B cell (primary cell): ENCODE measurements at regions not wholly inside any gene's neighbourhood (a gene's known extent, or its start where the extent isn't known, plus 50 kb on each side); places are given as distances from the start of the nearest gene placed in this dataset.

ENCODE experiments used
- ATAC-seq: fragments of 200-7000 bp; cut with Tn5 transposase; one replicate; pipeline ENCODE4 v1.10.0; 2021; ENCODE audit warnings: low read depth, mild to moderate bottlenecking, moderate number of reproducible peaks, moderate library complexity
- CTCF ChIA-PET: fragments of 350-600 bp; sonication (Branson Sonifier 250); formaldehyde crosslinking; loops from one replicate; lab custom pipeline; 2021; ENCODE audit warnings: antibody characterized with exemption, inconsistent platforms; lab: Charles Lee
- POLR2A ChIA-PET: fragments of 350-600 bp; sonication (Branson Sonifier 250); formaldehyde crosslinking; loops from one replicate; lab custom pipeline; 2021; ENCODE audit warnings: antibody characterized with exemption; lab: Charles Lee
- DNase-seq: peaks from one replicate; pipeline ENCODE4 v3.0.0; 2013
- H2AFZ ChIP-seq: 2 replicates; pipeline ENCODE4 v1.6.1; 2012; ENCODE audit warnings: mild to moderate bottlenecking, low read depth, low read length; ENCODE audit not compliant: insufficient read depth, poor library complexity, severe bottlenecking
- H3K27ac ChIP-seq, 2 donors: 1 replicate in 1 of 2; 2 replicates in 1 of 2; pipeline ENCODE4 v1.5.1; 2012 to 2013; ENCODE audit warnings: low read length in 2 of 2, mild to moderate bottlenecking in 2 of 2, moderate library complexity in 1 of 2
- H3K27me3 ChIP-seq, 4 experiments: fragments of 200-600 bp in 1 of 4; sonication (generic) in 1 of 4; replicated peaks in 1 of 4; 1 replicate in 2 of 4; 2 replicates in 2 of 4; pipeline versions ENCODE4 v1.6.1 to v1.7.0; 2013 to 2016; ENCODE audit warnings: low read length in 3 of 4, mild to moderate bottlenecking in 2 of 4, mixed read lengths in 1 of 4, moderate library complexity in 1 of 4; ENCODE audit not compliant: insufficient read depth in 4 of 4, control insufficient read depth in 3 of 4; ENCODE audit errors: control extremely low read depth in 1 of 4
- H3K36me3 ChIP-seq, 2 experiments: replicated peaks in 1 of 2; 1 replicate in 1 of 2; 2 replicates in 1 of 2; pipeline versions ENCODE4 v1.6.1 to v1.7.1; 2013; ENCODE audit warnings: low read length in 1 of 2; ENCODE audit not compliant: insufficient read depth in 2 of 2, control insufficient read depth in 1 of 2; ENCODE audit errors: control extremely low read depth in 1 of 2, extremely low read depth in 1 of 2
- H3K4me1 ChIP-seq, 2 donors: fragments of 200-600 bp in 1 of 2; sonication (generic) in 1 of 2; 1 replicate in 1 of 2; 2 replicates in 1 of 2; pipeline versions ENCODE4 v1.5.1 to v1.6.1; 2013 to 2017; ENCODE audit warnings: low read length in 2 of 2; ENCODE audit not compliant: control insufficient read depth in 2 of 2, insufficient read depth in 2 of 2
- H3K4me2 ChIP-seq: replicated peaks from 2 replicates; pipeline ENCODE3; 2012; ENCODE audit warnings: mild to moderate bottlenecking, low read depth, low read length; ENCODE audit not compliant: poor library complexity, severe bottlenecking
- H3K4me3 ChIP-seq, 5 experiments: fragments of 200-600 bp in 1 of 5; sonication (generic) in 1 of 5; 1 replicate in 3 of 5; 2 replicates in 2 of 5; pipeline versions ENCODE4 v1.5.1 to v1.7.0; 2011 to 2016; ENCODE audit warnings: low read length in 4 of 5, mild to moderate bottlenecking in 4 of 5, low read depth in 2 of 5, control low read depth in 1 of 5, moderate library complexity in 1 of 5; ENCODE audit not compliant: insufficient read depth in 1 of 5; ENCODE audit errors: control extremely low read depth in 1 of 5, extremely low read depth in 1 of 5
- H3K79me2 ChIP-seq: fragments of 200-600 bp; sonication (generic); one replicate; pipeline ENCODE4 v1.6.0; 2016; ENCODE audit warnings: low read length; ENCODE audit not compliant: control insufficient read depth, insufficient read depth
- H3K9ac ChIP-seq: fragments of 200-600 bp; sonication (generic); 2 replicates; pipeline ENCODE4 v1.6.1; 2017; ENCODE audit warnings: mild to moderate bottlenecking, low read length, moderate library complexity
- H3K9me3 ChIP-seq, 3 donors: one replicate each; pipeline versions ENCODE4 v1.6.1 to v1.7.1; 2013; ENCODE audit warnings: low read length in 2 of 3; ENCODE audit not compliant: control insufficient read depth in 2 of 3, insufficient read depth in 1 of 3; ENCODE audit errors: control extremely low read depth in 1 of 3
- H4K20me1 ChIP-seq: 2 replicates; pipeline ENCODE4 v1.6.0; 2012; ENCODE audit warnings: mild to moderate bottlenecking, low read length; ENCODE audit not compliant: insufficient read depth, control insufficient read depth, poor library complexity, severe bottlenecking
- H3K27ac Mint-ChIP-seq: one replicate; pipeline ENCODE4 v1.8.0; 2021; ENCODE audit warnings: mixed read lengths
- H3K27me3 Mint-ChIP-seq: one replicate; pipeline ENCODE4 v1.8.0; 2021; ENCODE audit warnings: mixed read lengths
- H3K4me1 Mint-ChIP-seq: one replicate; pipeline ENCODE4 v1.8.0; 2021; ENCODE audit warnings: mixed read lengths
- H3K4me3 Mint-ChIP-seq: one replicate; pipeline ENCODE4 v1.8.0; 2021; ENCODE audit warnings: mixed read lengths
- H3K9me3 Mint-ChIP-seq: one replicate; pipeline ENCODE4 v1.8.0; 2022; ENCODE audit warnings: mixed read lengths; ENCODE audit not compliant: insufficient read depth
- EZH2 ChIP-seq: IDR thresholded peaks from 2 replicates; pipeline ENCODE4 v1.6.1; 2012; ENCODE audit warnings: borderline replicate concordance, low read depth, mild to moderate bottlenecking, moderate library complexity, low read length; ENCODE audit not compliant: insufficient read depth, poor library complexity, severe bottlenecking
- WGBS: methylation state at CpG from one replicate; pipeline ENCODE4 v1.1.5; 2013; ENCODE audit warnings: missing lambda C conversion rate; ENCODE audit not compliant: insufficient coverage; 5-methylcytosine and 5-hydroxymethylcytosine counted together
- intact Hi-C: fragments of 100-400 bp; cut with micrococcal nuclease; formaldehyde crosslinking; loops from one replicate; pipeline ENCODE4 v1.10.0; 2022
- TF ChIP-seq, protein P1 (sequence below): fragments of 200-600 bp; IDR thresholded peaks from one replicate; pipeline ENCODE4 v1.8.0; 2022; ENCODE audit warnings: antibody characterized with exemption, mild to moderate bottlenecking

DNA sequence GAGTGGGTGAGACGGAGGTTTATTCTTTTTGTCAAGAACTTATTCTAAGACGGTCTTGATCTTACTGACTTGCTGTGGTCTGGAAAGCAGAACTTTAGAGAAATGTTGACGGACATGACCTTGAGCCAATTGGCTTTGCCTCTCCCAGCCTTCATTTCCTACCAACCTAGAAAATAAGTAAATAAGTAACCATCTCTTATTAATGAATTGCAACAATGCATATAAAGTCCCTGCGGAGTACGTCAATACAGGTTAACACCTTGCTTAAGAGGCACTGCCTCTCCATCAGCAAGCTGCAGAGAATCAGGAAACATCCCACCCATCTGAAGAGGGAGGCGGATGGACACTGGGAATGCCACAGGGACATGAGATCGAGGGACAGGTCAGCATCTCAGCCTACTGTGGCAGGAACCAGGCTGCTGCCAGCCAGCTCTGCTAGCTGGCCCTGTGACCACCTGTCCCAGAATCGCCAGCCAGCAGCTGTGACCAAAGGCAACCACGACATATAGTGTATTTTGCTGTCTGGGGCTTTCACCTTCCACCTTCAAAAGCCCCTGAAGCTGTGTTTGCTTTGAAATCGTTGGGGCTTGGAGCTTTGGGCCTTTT is 208.3 kb downstream of the BCL11B start:
- Histone ChIP-seq H4K20me1 (no peaks in the 10 kb centered on the region), H3K27me3 (no peaks in the 10 kb centered on the region), H3K27ac (no peak overlapping the region), H3K4me3 (no peak overlapping the region), H3K9me3 (peaks cover 0 to 39% (median 0%) of the 10 kb centered on the region in 3 donors), H3K36me3 (no peaks in the 10 kb centered on the region), H3K9ac (no peak overlapping the region), H2AFZ (no peak overlapping the region), H3K4me2 (no peak overlapping the region), H3K79me2 (no peaks in the 10 kb centered on the region), H3K4me1 (no peaks in the 10 kb centered on the region)
- Mint-ChIP-seq H3K27me3 (no peaks in the 10 kb centered on the region), H3K4me3 (no peak overlapping the region), H3K27ac (no peak overlapping the region), H3K9me3 (peaks cover 5% of the 10 kb centered on the region), H3K4me1 (no peaks in the 10 kb centered on the region)
- no peak for TF ChIP-seq EZH2
- TF ChIP-seq, protein P1, sequence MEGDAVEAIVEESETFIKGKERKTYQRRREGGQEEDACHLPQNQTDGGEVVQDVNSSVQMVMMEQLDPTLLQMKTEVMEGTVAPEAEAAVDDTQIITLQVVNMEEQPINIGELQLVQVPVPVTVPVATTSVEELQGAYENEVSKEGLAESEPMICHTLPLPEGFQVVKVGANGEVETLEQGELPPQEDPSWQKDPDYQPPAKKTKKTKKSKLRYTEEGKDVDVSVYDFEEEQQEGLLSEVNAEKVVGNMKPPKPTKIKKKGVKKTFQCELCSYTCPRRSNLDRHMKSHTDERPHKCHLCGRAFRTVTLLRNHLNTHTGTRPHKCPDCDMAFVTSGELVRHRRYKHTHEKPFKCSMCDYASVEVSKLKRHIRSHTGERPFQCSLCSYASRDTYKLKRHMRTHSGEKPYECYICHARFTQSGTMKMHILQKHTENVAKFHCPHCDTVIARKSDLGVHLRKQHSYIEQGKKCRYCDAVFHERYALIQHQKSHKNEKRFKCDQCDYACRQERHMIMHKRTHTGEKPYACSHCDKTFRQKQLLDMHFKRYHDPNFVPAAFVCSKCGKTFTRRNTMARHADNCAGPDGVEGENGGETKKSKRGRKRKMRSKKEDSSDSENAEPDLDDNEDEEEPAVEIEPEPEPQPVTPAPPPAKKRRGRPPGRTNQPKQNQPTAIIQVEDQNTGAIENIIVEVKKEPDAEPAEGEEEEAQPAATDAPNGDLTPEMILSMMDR, result no peak
- no peak for ATAC-seq
- ChIA-PET CTCF (no interaction called here), POLR2A (no interaction called here)
- 87% methylated on average over 5 of the region's 10 CpGs for WGBS
- DNase-seq, result no peak
- intact Hi-C loops, result no loop called here

DNA sequence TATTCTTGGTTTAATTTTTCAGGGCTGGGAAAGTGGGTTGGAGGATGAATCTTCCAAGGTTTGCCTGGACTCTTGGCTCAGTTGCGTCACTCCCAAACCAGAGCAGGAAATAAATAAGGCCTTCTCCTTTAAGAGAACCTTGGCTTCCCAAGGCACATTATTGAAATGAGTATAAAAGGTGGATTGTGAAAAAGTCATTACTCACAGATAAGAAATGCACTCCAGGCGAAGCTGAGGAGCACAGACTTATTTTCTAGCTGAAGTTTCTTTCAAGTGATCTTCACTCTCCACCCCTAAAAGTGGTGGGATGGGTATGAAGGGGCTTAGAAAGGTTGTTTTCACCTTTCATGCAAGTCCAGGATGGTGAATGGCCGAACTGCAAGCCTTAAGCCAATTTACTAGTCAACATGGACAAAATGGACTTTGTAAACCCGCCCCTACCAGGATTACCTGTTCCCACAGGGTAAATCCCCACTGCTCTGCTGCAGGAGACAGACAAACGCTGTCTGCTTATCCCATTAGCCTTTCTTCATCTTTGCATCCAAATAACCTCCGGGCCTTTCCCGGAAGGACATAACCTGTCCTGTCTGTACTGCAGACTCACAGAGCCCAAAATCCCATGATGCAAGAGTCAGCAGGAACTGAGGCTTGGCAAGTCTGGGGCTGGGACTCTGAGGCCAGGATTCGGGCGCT is 207.6 kb downstream of the BCL11B start:
- H3K79me2 ChIP-seq, result no peaks in the 10 kb centered on the region
- H3K9me3 Mint-ChIP-seq, result peaks cover 5% of the 10 kb centered on the region
- H3K27ac ChIP-seq, result no peak overlapping the region
- no peak overlapping the region for H3K4me3 Mint-ChIP-seq
- H3K4me1 Mint-ChIP-seq, result no peaks in the 10 kb centered on the region
- H3K27ac Mint-ChIP-seq, result no peak overlapping the region
- no peak overlapping the region for H3K4me2 ChIP-seq
- no peaks in the 10 kb centered on the region for H3K36me3 ChIP-seq
- CTCF ChIA-PET, result no interaction called here
- H3K27me3 Mint-ChIP-seq, result no peaks in the 10 kb centered on the region
- ATAC-seq (no peak), DNase-seq (no peak)
- intact Hi-C loops, result no loop called here
- TF ChIP-seq, protein P1, result no peak
- no peak for TF ChIP-seq EZH2
- no peak overlapping the region for H2AFZ ChIP-seq
- H3K9me3 ChIP-seq, result peaks cover 0 to 35% (median 0%) of the 10 kb centered on the region in 3 donors
- H3K27me3 ChIP-seq, result no peaks in the 10 kb centered on the region
- no peak overlapping the region for H3K4me3 ChIP-seq
- POLR2A ChIA-PET, result no interaction called here
- WGBS, result 89% methylated on average over 4 of the region's 9 CpGs
- no peaks in the 10 kb centered on the region for H3K4me1 ChIP-seq
- H4K20me1 ChIP-seq, result no peaks in the 10 kb centered on the region
- H3K9ac ChIP-seq, result no peak overlapping the region
